Endothelial cell of umbilical vein (primary cell): ENCODE measurements at regions not wholly inside any gene's neighbourhood (a gene's known extent, or its start where the extent isn't known, plus 50 kb on each side); places are given as distances from the start of the nearest gene placed in this dataset.

ENCODE experiments used
- BruUV-seq: library from RNA; stranded (reverse); fragments of 400-500 nt; replicated peaks from 2 replicates; lab custom pipeline; 2021; lab: Mats Ljungman, UMichigan
- CTCF ChIA-PET: fragments of 300-600, 350-600 bp; sonication (Branson Sonifier 250); formaldehyde crosslinking; loops from one replicate; lab custom pipeline; 2021; ENCODE audit warnings: antibody characterized with exemption, inconsistent platforms; lab: Charles Lee
- POLR2A ChIA-PET: fragments of 300-600, 350-600 bp; sonication (Branson Sonifier 250); formaldehyde crosslinking; loops from one replicate; lab custom pipeline; 2021; ENCODE audit warnings: antibody characterized with exemption, inconsistent platforms; lab: Charles Lee
- DNase-seq: peaks from one replicate; pipeline ENCODE4 v3.0.0-alpha.2; 2011; ENCODE audit warnings: low read depth, low spot score
- FAIRE-seq: peaks from 2 replicates; lab custom pipeline; 2011; peaks lifted over from hg19 to GRCh38; lab: Jason Lieb, UNC
- H2AFZ ChIP-seq: 2 replicates; pipeline ENCODE4 v1.6.0; 2012; ENCODE audit warnings: low read depth, low read length, control low read depth, inconsistent platforms
- H3K27ac ChIP-seq: 2 replicates; pipeline ENCODE4 v1.5.1; 2011; ENCODE audit warnings: low read depth, mild to moderate bottlenecking, control low read depth, low read length, moderate library complexity; ENCODE audit not compliant: insufficient read depth
- H3K27me3 ChIP-seq, 2 experiments: 2 replicates each; pipeline versions ENCODE4 v1.6.0 to v1.6.1; 2011; ENCODE audit warnings: low read length in 2 of 2, mixed read lengths in 1 of 2; ENCODE audit not compliant: control insufficient read depth in 2 of 2, insufficient read depth in 2 of 2
- H3K36me3 ChIP-seq, 2 experiments: 2 replicates in 1 of 2; 3 replicates in 1 of 2; pipeline ENCODE4 v1.5.1; 2011; ENCODE audit warnings: low read length in 2 of 2, mild to moderate bottlenecking in 1 of 2, moderate library complexity in 1 of 2; ENCODE audit not compliant: control insufficient read depth in 2 of 2, insufficient read depth in 2 of 2; ENCODE audit errors: extremely low read depth in 1 of 2
- H3K4me1 ChIP-seq: 3 replicates; pipeline ENCODE4 v1.5.1; 2011; ENCODE audit warnings: mild to moderate bottlenecking, low read length; ENCODE audit not compliant: control insufficient read depth, insufficient read depth; ENCODE audit errors: extremely low read depth
- H3K4me2 ChIP-seq: 2 replicates; pipeline ENCODE4 v1.6.1; 2011; ENCODE audit warnings: low read length, control low read depth, mixed read lengths; ENCODE audit not compliant: insufficient read depth
- H3K4me3 ChIP-seq, 3 experiments: fragments of 200-600 bp in 1 of 3; sonication (generic), shearing (Covaris generic) in 1 of 3; replicated peaks in 1 of 3; 2 replicates each; pipeline ENCODE4 v1.5.1; 2011 to 2016; ENCODE audit warnings: control low read depth in 3 of 3, low read length in 3 of 3, mild to moderate bottlenecking in 2 of 3, inconsistent platforms in 1 of 3, low read depth in 1 of 3, moderate library complexity in 1 of 3; ENCODE audit not compliant: insufficient read depth in 1 of 3
- H3K79me2 ChIP-seq: 2 replicates; pipeline ENCODE4 v1.6.0; 2012; ENCODE audit warnings: low read length, inconsistent platforms; ENCODE audit not compliant: control insufficient read depth, insufficient read depth
- H3K9ac ChIP-seq: replicated peaks from 2 replicates; pipeline ENCODE3; 2011; ENCODE audit warnings: low read length, control low read depth; ENCODE audit not compliant: insufficient read depth; ENCODE audit errors: extremely low read depth
- H3K9me1 ChIP-seq: replicated peaks from 3 replicates; pipeline ENCODE4 v1.6.0; 2011; ENCODE audit warnings: mild to moderate bottlenecking, low read length; ENCODE audit not compliant: control insufficient read depth, insufficient read depth; ENCODE audit errors: extremely low read depth
- H3K9me3 ChIP-seq: replicated peaks from 2 replicates; pipeline ENCODE4 v1.5.1; 2012; ENCODE audit warnings: low read length, inconsistent platforms; ENCODE audit not compliant: control insufficient read depth, insufficient read depth
- H4K20me1 ChIP-seq: replicated peaks from 2 replicates; pipeline ENCODE3; 2011; ENCODE audit warnings: mild to moderate bottlenecking, low read length; ENCODE audit not compliant: control insufficient read depth, insufficient read depth; ENCODE audit errors: extremely low read depth
- CTCF ChIP-seq, 2 donors: IDR thresholded peaks; 1 replicate in 1 of 2; 2 replicates in 1 of 2; pipeline ENCODE4 v1.5.1; 2011; ENCODE audit warnings: low read length in 2 of 2, mild to moderate bottlenecking in 2 of 2, moderate library complexity in 2 of 2, control low read depth in 1 of 2, inconsistent platforms in 1 of 2, low read depth in 1 of 2; ENCODE audit not compliant: insufficient read depth in 1 of 2; ENCODE audit errors: extremely low read depth in 1 of 2
- EZH2 ChIP-seq: IDR thresholded peaks from 2 replicates; pipeline ENCODE4 v1.6.1; 2012; ENCODE audit warnings: borderline replicate concordance, low read depth, mild to moderate bottlenecking, moderate library complexity, low read length, inconsistent platforms; ENCODE audit not compliant: severe bottlenecking
- FOS ChIP-seq: IDR thresholded peaks from 2 replicates; pipeline ENCODE4 v1.6.1; 2011; ENCODE audit warnings: mild to moderate bottlenecking, low read length, moderate library complexity, borderline replicate concordance; ENCODE audit not compliant: insufficient read depth
- GATA2 ChIP-seq: IDR thresholded peaks from 2 replicates; pipeline ENCODE4 v1.7.0; 2011; ENCODE audit warnings: low read depth, mild to moderate bottlenecking, moderate library complexity, mixed read lengths, low read length; ENCODE audit not compliant: insufficient read length, insufficient read depth
- JUN ChIP-seq: IDR thresholded peaks from 2 replicates; pipeline ENCODE4 v1.6.1; 2011; ENCODE audit warnings: borderline replicate concordance, low read depth; ENCODE audit not compliant: insufficient read length, insufficient read depth
- MAX ChIP-seq: IDR thresholded peaks from 2 replicates; pipeline ENCODE4 v1.6.1; 2011; ENCODE audit not compliant: insufficient read depth, insufficient read length
- MYC ChIP-seq: IDR thresholded peaks from one replicate; pipeline ENCODE4 v1.6.1; 2011; ENCODE audit warnings: mild to moderate bottlenecking, low read depth, low read length
- POLR2A ChIP-seq: IDR thresholded peaks from 2 replicates; pipeline ENCODE4 v1.6.1; 2012; ENCODE audit warnings: low read depth, mild to moderate bottlenecking, control low read depth, low read length
- POLR2AphosphoS5 ChIP-seq: IDR thresholded peaks from 2 replicates; pipeline ENCODE4 v1.6.1; 2012; ENCODE audit warnings: low read depth, mild to moderate bottlenecking, control low read depth, low read length, moderate library complexity; ENCODE audit not compliant: insufficient read depth
- dilution Hi-C: fragments of 300-500 bp; cut with MboI; formaldehyde crosslinking; loops from one replicate; pipeline ENCODE4 v1.15.0; 2019; ENCODE audit warnings: low sequenced_read_pairs; ENCODE audit not compliant: extremely low pct_ligation_motif_present
- intact Hi-C: fragments of 100-400 bp; cut with micrococcal nuclease; formaldehyde crosslinking; loops from one replicate; pipeline ENCODE4 v1.10.0; 2022

- Histone ChIP-seq H2AFZ (no peak overlapping the region), H4K20me1 (no peaks in the 10 kb centered on the region), H3K9me1 (no peaks in the 10 kb centered on the region), H3K27ac (no peak overlapping the region), H3K9me3 (no peaks in the 10 kb centered on the region), H3K4me2 (no peak overlapping the region), H3K36me3 (no peaks in the 10 kb centered on the region), H3K4me1 (no peaks in the 10 kb centered on the region), H3K79me2 (no peaks in the 10 kb centered on the region), H3K27me3 (no peaks in the 10 kb centered on the region), H3K9ac (no peak overlapping the region), H3K4me3 (no peak overlapping the region)
- BruUV-seq: no TSS peak
- dilution Hi-C loops (no loop called here), intact Hi-C loops (no loop called here)
- no peak for DNase-seq
- ChIA-PET CTCF (no interaction called here), POLR2A (no interaction called here)
- no peak for FAIRE-seq
- no peak for TF ChIP-seq POLR2A
- no peak for TF ChIP-seq EZH2
- TF ChIP-seq POLR2AphosphoS5: no peak
- TF ChIP-seq FOS: no peak
These were observed 735.5 kb upstream of the ACVR2A start for GRCh38 chr2:147109291-147109690.

- Histone ChIP-seq H3K27ac (no peak overlapping the region), H3K4me1 (no peaks in the 10 kb centered on the region), H3K9me3 (no peaks in the 10 kb centered on the region), H3K9me1 (no peaks in the 10 kb centered on the region), H3K9ac (no peak overlapping the region), H3K4me3 (no peak overlapping the region), H3K79me2 (no peaks in the 10 kb centered on the region), H4K20me1 (no peaks in the 10 kb centered on the region), H3K4me2 (no peak overlapping the region), H3K27me3 (no peaks in the 10 kb centered on the region), H2AFZ (no peak overlapping the region), H3K36me3 (no peaks in the 10 kb centered on the region)
- TF ChIP-seq GATA2: no peak
- TF ChIP-seq MYC: no peak
- no peak for TF ChIP-seq MAX
- TF ChIP-seq FOS: no peak
- no peak for TF ChIP-seq CTCF (IDR thresholded peaks at IDR 0.05; ENCODE audit: extremely low read depth in 1 of 2, insufficient read depth in 1 of 2, low read depth in 1 of 2, low read length in 2 of 2)
- TF ChIP-seq POLR2AphosphoS5: no peak
- TF ChIP-seq EZH2: no peak
- no peak for TF ChIP-seq JUN
- TF ChIP-seq POLR2A: no peak
- BruUV-seq: no TSS peak
- dilution Hi-C loops: no loop called here
- POLR2A ChIA-PET: no interaction called here
- no peak for DNase-seq
- intact Hi-C loops: no loop called here
- CTCF ChIA-PET: no interaction called here
- no peak for FAIRE-seq
These were observed 736.3 kb upstream of the ACVR2A start for GRCh38 chr2:147108548-147108947.
